ENCODE measurements at regions not wholly inside any gene's neighbourhood (a gene's known extent, or its start where the extent isn't known, plus 50 kb on each side); places are given as distances from the start of the nearest gene placed in this dataset.

GRCh38 chr20:22681591-22682248 is 97.3 kb upstream of the FOXA2 start:
- no peaks in the 10 kb centered on the region for H3K36me3 ChIP-seq (ENCODE audit: insufficient read depth, low read depth, low read length)
- H3K9ac ChIP-seq (ENCODE audit: low read depth, low read length) = no peak overlapping the region
- H3K27ac ChIP-seq (ENCODE audit: low read length) = no peak overlapping the region
- no peak overlapping the region for H3K4me3 ChIP-seq (ENCODE audit: low read length)
- H3K9me3 ChIP-seq (ENCODE audit: insufficient read depth, low read depth, low read length) = peaks cover 3% of the 10 kb centered on the region; the same call in 1 of the 2 replicates
- no peaks in the 10 kb centered on the region for H3K4me1 ChIP-seq (ENCODE audit: insufficient read depth, low read length)
- H3K27me3 ChIP-seq (ENCODE audit: insufficient read depth, low read length) = peaks cover 4% of the 10 kb centered on the region; the same call in 1 of the 2 replicates

GRCh38 chr20:22682381-22682780 is 98.0 kb upstream of the FOXA2 start:
- H3K27ac ChIP-seq (ENCODE audit: low read length) = no peak overlapping the region
- no peaks in the 10 kb centered on the region for H3K4me1 ChIP-seq (ENCODE audit: insufficient read depth, low read length)
- H3K36me3 ChIP-seq (ENCODE audit: insufficient read depth, low read depth, low read length) = no peaks in the 10 kb centered on the region
- H3K27me3 ChIP-seq (ENCODE audit: insufficient read depth, low read length) = peaks cover 4% of the 10 kb centered on the region; the same call in 1 of the 2 replicates
- H3K4me3 ChIP-seq (ENCODE audit: low read length) = no peak overlapping the region
- H3K9ac ChIP-seq (ENCODE audit: low read depth, low read length) = no peak overlapping the region
- H3K9me3 ChIP-seq (ENCODE audit: insufficient read depth, low read depth, low read length) = peaks cover 3% of the 10 kb centered on the region; the same call in 1 of the 2 replicates

GRCh38 chr20:22684072-22684762 is 99.8 kb upstream of the FOXA2 start:
- no peak overlapping the region for H3K9ac ChIP-seq (ENCODE audit: low read depth, low read length)
- no peak overlapping the region for H3K27ac ChIP-seq (ENCODE audit: low read length)
- no peaks in the 10 kb centered on the region for H3K4me1 ChIP-seq (ENCODE audit: insufficient read depth, low read length)
- H3K27me3 ChIP-seq (ENCODE audit: insufficient read depth, low read length) = peaks cover 11% of the 10 kb centered on the region
- H3K9me3 ChIP-seq (ENCODE audit: insufficient read depth, low read depth, low read length) = peaks cover 4% of the 10 kb centered on the region
- no peak overlapping the region for H3K4me3 ChIP-seq (ENCODE audit: low read length)
- H3K36me3 ChIP-seq (ENCODE audit: insufficient read depth, low read depth, low read length) = no peaks in the 10 kb centered on the region

GRCh38 chr20:22684763-22685443 is 100.5 kb upstream of the FOXA2 start:
- H3K27ac ChIP-seq (ENCODE audit: low read length) = no peak overlapping the region
- H3K4me1 ChIP-seq (ENCODE audit: insufficient read depth, low read length) = no peaks in the 10 kb centered on the region
- H3K4me3 ChIP-seq (ENCODE audit: low read length) = no peak overlapping the region
- H3K9me3 ChIP-seq (ENCODE audit: insufficient read depth, low read depth, low read length) = peaks cover 4% of the 10 kb centered on the region
- H3K36me3 ChIP-seq (ENCODE audit: insufficient read depth, low read depth, low read length) = no peaks in the 10 kb centered on the region
- peaks cover 11% of the 10 kb centered on the region for H3K27me3 ChIP-seq (ENCODE audit: insufficient read depth, low read length)
- H3K9ac ChIP-seq (ENCODE audit: low read depth, low read length) = no peak overlapping the region

GRCh38 chr20:22686097-22686496 is 101.7 kb upstream of the FOXA2 start:
- no peaks in the 10 kb centered on the region for H3K36me3 ChIP-seq (ENCODE audit: insufficient read depth, low read depth, low read length)
- no peak overlapping the region for H3K4me3 ChIP-seq (ENCODE audit: low read length)
- H3K9ac ChIP-seq (ENCODE audit: low read depth, low read length) = no peak overlapping the region
- H3K4me1 ChIP-seq (ENCODE audit: insufficient read depth, low read length) = no peaks in the 10 kb centered on the region
- H3K9me3 ChIP-seq (ENCODE audit: insufficient read depth, low read depth, low read length) = peaks cover 4% of the 10 kb centered on the region
- H3K27ac ChIP-seq (ENCODE audit: low read length) = no peak overlapping the region
- H3K27me3 ChIP-seq (ENCODE audit: insufficient read depth, low read length) = peaks cover 11% of the 10 kb centered on the region

- Histone ChIP-seq H3K4me1 (ENCODE audit: insufficient read depth, low read length) (no peaks in the 10 kb centered on the region), H3K27me3 (ENCODE audit: insufficient read depth, low read length) (peaks cover 17% of the 10 kb centered on the region), H3K36me3 (ENCODE audit: insufficient read depth, low read depth, low read length) (no peaks in the 10 kb centered on the region), H3K27ac (ENCODE audit: low read length) (no peak overlapping the region), H3K9ac (ENCODE audit: low read depth, low read length) (no peak overlapping the region), H3K9me3 (ENCODE audit: insufficient read depth, low read depth, low read length) (peaks cover 4% of the 10 kb centered on the region), H3K4me3 (ENCODE audit: low read length) (no peak overlapping the region)
These were observed 103.4 kb upstream of the FOXA2 start for GRCh38 chr20:22687676-22688349.

GRCh38 chr20:22688485-22688884 is 104.1 kb upstream of the FOXA2 start:
- H3K27ac ChIP-seq (ENCODE audit: low read length) = no peak overlapping the region
- H3K9me3 ChIP-seq (ENCODE audit: insufficient read depth, low read depth, low read length) = peaks cover 4% of the 10 kb centered on the region
- no peaks in the 10 kb centered on the region for H3K36me3 ChIP-seq (ENCODE audit: insufficient read depth, low read depth, low read length)
- H3K4me3 ChIP-seq (ENCODE audit: low read length) = no peak overlapping the region
- H3K27me3 ChIP-seq (ENCODE audit: insufficient read depth, low read length) = peaks cover 13% of the 10 kb centered on the region
- no peaks in the 10 kb centered on the region for H3K4me1 ChIP-seq (ENCODE audit: insufficient read depth, low read length)
- H3K9ac ChIP-seq (ENCODE audit: low read depth, low read length) = no peak overlapping the region

GRCh38 chr20:22689266-22689665 is 104.9 kb upstream of the FOXA2 start:
- Histone ChIP-seq H3K9me3 (ENCODE audit: insufficient read depth, low read depth, low read length) (peaks cover 4% of the 10 kb centered on the region), H3K4me3 (ENCODE audit: low read length) (no peak overlapping the region), H3K4me1 (ENCODE audit: insufficient read depth, low read length) (no peaks in the 10 kb centered on the region), H3K36me3 (ENCODE audit: insufficient read depth, low read depth, low read length) (no peaks in the 10 kb centered on the region), H3K27ac (ENCODE audit: low read length) (no peak overlapping the region), H3K27me3 (ENCODE audit: insufficient read depth, low read length) (peaks cover 13% of the 10 kb centered on the region), H3K9ac (ENCODE audit: low read depth, low read length) (no peak overlapping the region)

GRCh38 chr20:22690000-22690399 is 105.6 kb upstream of the FOXA2 start:
- peaks cover 4% of the 10 kb centered on the region for H3K9me3 ChIP-seq (ENCODE audit: insufficient read depth, low read depth, low read length)
- no peak overlapping the region for H3K9ac ChIP-seq (ENCODE audit: low read depth, low read length)
- no peaks in the 10 kb centered on the region for H3K36me3 ChIP-seq (ENCODE audit: insufficient read depth, low read depth, low read length)
- no peak overlapping the region for H3K4me3 ChIP-seq (ENCODE audit: low read length)
- H3K4me1 ChIP-seq (ENCODE audit: insufficient read depth, low read length) = no peaks in the 10 kb centered on the region
- H3K27ac ChIP-seq (ENCODE audit: low read length) = no peak overlapping the region
- H3K27me3 ChIP-seq (ENCODE audit: insufficient read depth, low read length) = peaks cover 13% of the 10 kb centered on the region

- Histone ChIP-seq H3K4me3 (ENCODE audit: low read length) (no peak overlapping the region), H3K36me3 (ENCODE audit: insufficient read depth, low read depth, low read length) (no peaks in the 10 kb centered on the region), H3K27me3 (ENCODE audit: insufficient read depth, low read length) (peaks cover 13% of the 10 kb centered on the region), H3K4me1 (ENCODE audit: insufficient read depth, low read length) (no peaks in the 10 kb centered on the region), H3K9me3 (ENCODE audit: insufficient read depth, low read depth, low read length) (peaks cover 4% of the 10 kb centered on the region), H3K9ac (ENCODE audit: low read depth, low read length) (no peak overlapping the region), H3K27ac (ENCODE audit: low read length) (no peak overlapping the region)
These were observed 106.3 kb upstream of the FOXA2 start for GRCh38 chr20:22690616-22691179.

- Histone ChIP-seq H3K4me1 (ENCODE audit: insufficient read depth, low read length) (no peaks in the 10 kb centered on the region), H3K9ac (ENCODE audit: low read depth, low read length) (no peak overlapping the region), H3K9me3 (ENCODE audit: insufficient read depth, low read depth, low read length) (peaks cover 4% of the 10 kb centered on the region), H3K27me3 (ENCODE audit: insufficient read depth, low read length) (peaks cover 13% of the 10 kb centered on the region), H3K36me3 (ENCODE audit: insufficient read depth, low read depth, low read length) (no peaks in the 10 kb centered on the region), H3K4me3 (ENCODE audit: low read length) (no peak overlapping the region), H3K27ac (ENCODE audit: low read length) (no peak overlapping the region)
These were observed 107.2 kb upstream of the FOXA2 start for GRCh38 chr20:22691369-22692118.

Measured in iPS-20b (cell line).